22Rv1 (cell line): ENCODE measurements at regions not wholly inside any gene's neighbourhood (a gene's known extent, or its start where the extent isn't known, plus 50 kb on each side); places are given as distances from the start of the nearest gene placed in this dataset.

Source experiments
- ZFX ChIP-seq: fragments of 450-650 bp; IDR thresholded peaks from 2 replicates; pipeline ENCODE4 v1.6.1; 2017; ENCODE audit warnings: antibody characterized with exemption, borderline replicate concordance
- TF ChIP-seq, protein P1 (sequence below): fragments of 450-650 bp; IDR thresholded peaks from 2 replicates; pipeline ENCODE4 v1.5.1; 2017; ENCODE audit warnings: mild to moderate bottlenecking

DNA sequence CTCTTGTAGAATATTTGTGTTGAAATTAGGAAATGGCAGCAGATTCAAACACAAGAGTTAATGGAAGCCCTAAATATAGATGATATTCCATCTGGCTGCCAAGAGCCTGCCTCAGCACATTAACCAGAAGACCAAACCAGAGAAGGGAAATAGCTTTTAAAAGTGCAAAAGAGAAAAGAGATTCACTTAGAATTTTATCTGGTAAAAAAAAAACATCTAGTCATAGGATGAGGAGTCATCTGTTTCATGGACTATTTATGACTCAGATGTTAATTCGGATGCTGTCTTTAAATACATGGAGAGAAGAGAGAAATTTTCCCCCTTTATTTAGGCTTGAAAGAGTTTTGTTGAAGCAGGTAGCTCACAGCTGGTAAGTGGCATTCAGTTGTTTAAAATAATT is 201.6 kb upstream of the NUDT4 start:
- TF ChIP-seq, protein P1, sequence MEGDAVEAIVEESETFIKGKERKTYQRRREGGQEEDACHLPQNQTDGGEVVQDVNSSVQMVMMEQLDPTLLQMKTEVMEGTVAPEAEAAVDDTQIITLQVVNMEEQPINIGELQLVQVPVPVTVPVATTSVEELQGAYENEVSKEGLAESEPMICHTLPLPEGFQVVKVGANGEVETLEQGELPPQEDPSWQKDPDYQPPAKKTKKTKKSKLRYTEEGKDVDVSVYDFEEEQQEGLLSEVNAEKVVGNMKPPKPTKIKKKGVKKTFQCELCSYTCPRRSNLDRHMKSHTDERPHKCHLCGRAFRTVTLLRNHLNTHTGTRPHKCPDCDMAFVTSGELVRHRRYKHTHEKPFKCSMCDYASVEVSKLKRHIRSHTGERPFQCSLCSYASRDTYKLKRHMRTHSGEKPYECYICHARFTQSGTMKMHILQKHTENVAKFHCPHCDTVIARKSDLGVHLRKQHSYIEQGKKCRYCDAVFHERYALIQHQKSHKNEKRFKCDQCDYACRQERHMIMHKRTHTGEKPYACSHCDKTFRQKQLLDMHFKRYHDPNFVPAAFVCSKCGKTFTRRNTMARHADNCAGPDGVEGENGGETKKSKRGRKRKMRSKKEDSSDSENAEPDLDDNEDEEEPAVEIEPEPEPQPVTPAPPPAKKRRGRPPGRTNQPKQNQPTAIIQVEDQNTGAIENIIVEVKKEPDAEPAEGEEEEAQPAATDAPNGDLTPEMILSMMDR = no peak
- no peak for TF ChIP-seq ZFX
